ENCODE measurements at regions not wholly inside any gene's neighbourhood (a gene's known extent, or its start where the extent isn't known, plus 50 kb on each side); places are given as distances from the start of the nearest gene placed in this dataset.

- ChIA-PET POLR2A (no interaction called here), CTCF (no interaction called here)
- Mint-ChIP-seq H3K9me3 (ENCODE audit: insufficient read depth) (no peaks in the 10 kb centered on the region), H3K27ac (no peak overlapping the region), H3K27me3 (ENCODE audit: low read depth) (peaks cover 24% of the 10 kb centered on the region), H3K36me3 (ENCODE audit: low read depth) (no peaks in the 10 kb centered on the region), H3K4me3 (no peak overlapping the region), H3K4me1 (ENCODE audit: low read depth) (peaks cover 3% of the 10 kb centered on the region)
- no peak for DNase-seq
- ATAC-seq, result no peak
Measured at GRCh38 chr6:44029444-44030185, 97.6 kb downstream of the MRPL14 start.

GRCh38 chr6:44028789-44029310 is 98.4 kb downstream of the MRPL14 start:
- no peak overlapping the region for H3K4me3 Mint-ChIP-seq
- H3K27me3 Mint-ChIP-seq (ENCODE audit: low read depth), result peaks cover 24% of the 10 kb centered on the region
- ChIA-PET CTCF (interaction anchor here (0.8 kb wide), 1 partner anchor 50 kb away, joined by 3 read pairs; no protein-coding TSS in a partner anchor), POLR2A (no interaction called here)
- ATAC-seq (no peak), DNase-seq (no peak)
- no peaks in the 10 kb centered on the region for H3K9me3 Mint-ChIP-seq (ENCODE audit: insufficient read depth)
- H3K27ac Mint-ChIP-seq, result no peak overlapping the region
- peaks cover 5% of the 10 kb centered on the region for H3K4me1 Mint-ChIP-seq (ENCODE audit: low read depth)
- no peaks in the 10 kb centered on the region for H3K36me3 Mint-ChIP-seq (ENCODE audit: low read depth)

- H3K4me1 Mint-ChIP-seq (ENCODE audit: low read depth), result peaks cover 5% of the 10 kb centered on the region
- no peaks in the 10 kb centered on the region for H3K9me3 Mint-ChIP-seq (ENCODE audit: insufficient read depth)
- ATAC-seq (no peak), DNase-seq (no peak)
- POLR2A ChIA-PET, result interaction anchor here (0.6 kb wide), 1 partner anchor 268 kb away, joined by 6 read pairs; no protein-coding TSS in a partner anchor
- H3K4me3 Mint-ChIP-seq, result no peak overlapping the region
- H3K27ac Mint-ChIP-seq, result no peak overlapping the region
- H3K27me3 Mint-ChIP-seq (ENCODE audit: low read depth), result peaks cover 25% of the 10 kb centered on the region
- CTCF ChIA-PET, result interaction anchor here (0.6 kb wide), 1 partner anchor 27 kb away, joined by 3 read pairs; no protein-coding TSS in a partner anchor
- no peaks in the 10 kb centered on the region for H3K36me3 Mint-ChIP-seq (ENCODE audit: low read depth)
Measured at GRCh38 chr6:44025226-44025625, 102.0 kb downstream of the MRPL14 start.

- H3K4me3 Mint-ChIP-seq, result no peak overlapping the region
- H3K36me3 Mint-ChIP-seq (ENCODE audit: low read depth), result no peaks in the 10 kb centered on the region
- no peaks in the 10 kb centered on the region for H3K9me3 Mint-ChIP-seq (ENCODE audit: insufficient read depth)
- DNase-seq (no peak), ATAC-seq (no peak)
- no peak overlapping the region for H3K27ac Mint-ChIP-seq
- peaks cover 5% of the 10 kb centered on the region for H3K4me1 Mint-ChIP-seq (ENCODE audit: low read depth)
- ChIA-PET POLR2A (no interaction called here), CTCF (no interaction called here)
- H3K27me3 Mint-ChIP-seq (ENCODE audit: low read depth), result peaks cover 23% of the 10 kb centered on the region
Measured at GRCh38 chr6:44024574-44025219, 102.6 kb downstream of the MRPL14 start.

GRCh38 chr6:44023586-44024454 is 103.4 kb downstream of the MRPL14 start:
- ChIA-PET CTCF (interaction anchor here (0.6 to 1.7 kb wide), 2 partner anchors 44 to 51 kb away, joined by 4 to 5 read pairs; no protein-coding TSS in a partner anchor), POLR2A (no interaction called here)
- H3K9me3 Mint-ChIP-seq (ENCODE audit: insufficient read depth), result no peaks in the 10 kb centered on the region
- H3K4me3 Mint-ChIP-seq, result no peak overlapping the region
- peaks cover 21% of the 10 kb centered on the region for H3K27me3 Mint-ChIP-seq (ENCODE audit: low read depth)
- DNase-seq (no peak), ATAC-seq (no peak)
- H3K4me1 Mint-ChIP-seq (ENCODE audit: low read depth), result peaks cover 5% of the 10 kb centered on the region
- no peak overlapping the region for H3K27ac Mint-ChIP-seq
- H3K36me3 Mint-ChIP-seq (ENCODE audit: low read depth), result no peaks in the 10 kb centered on the region

GRCh38 chr6:44022671-44023352 is 104.4 kb downstream of the MRPL14 start:
- H3K36me3 Mint-ChIP-seq (ENCODE audit: low read depth), result no peaks in the 10 kb centered on the region
- CTCF ChIA-PET, result interaction anchor here (1.7 kb wide), 1 partner anchor 52 kb away, joined by 5 read pairs; no protein-coding TSS in a partner anchor
- no peak for DNase-seq
- no peak overlapping the region for H3K27ac Mint-ChIP-seq
- H3K4me3 Mint-ChIP-seq, result no peak overlapping the region
- H3K27me3 Mint-ChIP-seq (ENCODE audit: low read depth), result peaks cover 19% of the 10 kb centered on the region
- POLR2A ChIA-PET, result no interaction called here
- peaks cover 5% of the 10 kb centered on the region for H3K4me1 Mint-ChIP-seq (ENCODE audit: low read depth)
- no peak for ATAC-seq
- H3K9me3 Mint-ChIP-seq (ENCODE audit: insufficient read depth), result no peaks in the 10 kb centered on the region

GRCh38 chr6:44022296-44022661 is 105.0 kb downstream of the MRPL14 start:
- H3K9me3 Mint-ChIP-seq (ENCODE audit: insufficient read depth), result no peaks in the 10 kb centered on the region
- peaks cover 5% of the 10 kb centered on the region for H3K4me1 Mint-ChIP-seq (ENCODE audit: low read depth)
- ChIA-PET POLR2A (no interaction called here), CTCF (no interaction called here)
- H3K36me3 Mint-ChIP-seq (ENCODE audit: low read depth), result no peaks in the 10 kb centered on the region
- no peak overlapping the region for H3K27ac Mint-ChIP-seq
- peaks cover 13% of the 10 kb centered on the region for H3K27me3 Mint-ChIP-seq (ENCODE audit: low read depth)
- no peak overlapping the region for H3K4me3 Mint-ChIP-seq
- DNase-seq (no peak), ATAC-seq (no peak)

GRCh38 chr6:44021589-44022295 is 105.5 kb downstream of the MRPL14 start:
- Mint-ChIP-seq H3K9me3 (ENCODE audit: insufficient read depth) (no peaks in the 10 kb centered on the region), H3K4me1 (ENCODE audit: low read depth) (peaks cover 5% of the 10 kb centered on the region), H3K27me3 (ENCODE audit: low read depth) (peaks cover 12% of the 10 kb centered on the region), H3K36me3 (ENCODE audit: low read depth) (no peaks in the 10 kb centered on the region), H3K27ac (no peak overlapping the region), H3K4me3 (no peak overlapping the region)
- DNase-seq (no peak), ATAC-seq (no peak)
- ChIA-PET POLR2A (no interaction called here), CTCF (interaction anchor here (2.3 kb wide), 1 partner anchor 57 kb away, joined by 6 read pairs; no protein-coding TSS in a partner anchor)

- Mint-ChIP-seq H3K36me3 (ENCODE audit: low read depth) (no peaks in the 10 kb centered on the region), H3K27ac (no peak overlapping the region), H3K9me3 (ENCODE audit: insufficient read depth) (no peaks in the 10 kb centered on the region), H3K4me1 (ENCODE audit: low read depth) (peaks cover 5% of the 10 kb centered on the region), H3K4me3 (no peak overlapping the region), H3K27me3 (ENCODE audit: low read depth) (peaks cover 9% of the 10 kb centered on the region)
- CTCF ChIA-PET, result interaction anchor here (1.8 to 2.3 kb wide), 2 partner anchors 17 to 58 kb away, joined by 3 to 6 read pairs; no protein-coding TSS in a partner anchor
- DNase-seq, result no peak
- POLR2A ChIA-PET, result no interaction called here
- ATAC-seq, result no peak
Measured at GRCh38 chr6:44020664-44021425, 106.4 kb downstream of the MRPL14 start.

GRCh38 chr6:44020148-44020547 is 107.1 kb downstream of the MRPL14 start:
- H3K4me1 Mint-ChIP-seq (ENCODE audit: low read depth), result peaks cover 5% of the 10 kb centered on the region
- H3K4me3 Mint-ChIP-seq, result no peak overlapping the region
- H3K27ac Mint-ChIP-seq, result no peak overlapping the region
- no peak for ATAC-seq
- ChIA-PET POLR2A (no interaction called here), CTCF (interaction anchor here (0.8 to 2.3 kb wide), 4 partner anchors 15 to 58 kb away, joined by 3 to 6 read pairs (median 3); no protein-coding TSS in a partner anchor)
- DNase-seq, result no peak
- H3K27me3 Mint-ChIP-seq (ENCODE audit: low read depth), result peaks cover 11% of the 10 kb centered on the region
- no peaks in the 10 kb centered on the region for H3K9me3 Mint-ChIP-seq (ENCODE audit: insufficient read depth)
- no peaks in the 10 kb centered on the region for H3K36me3 Mint-ChIP-seq (ENCODE audit: low read depth)

All from activated CD8-positive, alpha-beta T cell treated with anti-CD3 and anti-CD28 coated beads, Interleukin-2, amount 10 ng/mL, durations not matched to agents 7 days and 5 days (primary cell).